Breast epithelium (tissue), 4 donors: ENCODE measurements at regions not wholly inside any gene's neighbourhood (a gene's known extent, or its start where the extent isn't known, plus 50 kb on each side); places are given as distances from the start of the nearest gene placed in this dataset.

Experiments
- DNase-seq, 2 donors: peaks; one replicate each; pipeline ENCODE4 v3.0.0-alpha.2; 2019; ENCODE audit warnings: low spot score in 2 of 2
- H3K27ac ChIP-seq, 2 donors: fragments of 200-600 bp; sonication (generic) in 1 of 2; one replicate each; pipeline ENCODE4 v1.5.1; 2016 to 2019; ENCODE audit warnings: mild to moderate bottlenecking in 1 of 2
- H3K27me3 ChIP-seq, 2 donors: fragments of 200-600 bp; sonication (generic) in 1 of 2; one replicate each; pipeline versions ENCODE4 v1.5.1 to v1.6.0; 2017 to 2019; ENCODE audit warnings: control low read depth in 1 of 2, mild to moderate bottlenecking in 1 of 2
- H3K36me3 ChIP-seq: fragments of 200-600 bp; one replicate; pipeline ENCODE4 v1.5.1; 2019
- H3K4me1 ChIP-seq, 2 donors: fragments of 200-600 bp; sonication (generic); one replicate each; pipeline ENCODE4 v1.5.1; 2016 to 2019; ENCODE audit warnings: control low read depth in 1 of 2
- H3K4me3 ChIP-seq, 3 donors: fragments of 200-600 bp; sonication (generic); 1 replicate in 2 of 3; 2 replicates in 1 of 3; pipeline ENCODE4 v1.5.1; 2016 to 2019; ENCODE audit warnings: mild to moderate bottlenecking in 3 of 3, moderate library complexity in 2 of 3
- H3K9me3 ChIP-seq, 2 donors: fragments of 200-600 bp; sonication (generic) in 1 of 2; one replicate each; pipeline ENCODE4 v1.5.1; 2016 to 2019; ENCODE audit warnings: control low read depth in 1 of 2
- CTCF ChIP-seq, 3 donors: fragments of 450-650 bp; IDR thresholded peaks; one replicate each; pipeline ENCODE4 v1.5.1; 2016 to 2017; ENCODE audit warnings: antibody characterized with exemption in 3 of 3, mild to moderate bottlenecking in 3 of 3, moderate library complexity in 3 of 3
- POLR2A ChIP-seq: fragments of 450-650 bp; IDR thresholded peaks from one replicate; pipeline ENCODE4 v1.6.1; 2016; ENCODE audit warnings: antibody characterized with exemption, mild to moderate bottlenecking, moderate library complexity
- POLR2AphosphoS5 ChIP-seq, 3 donors: sonication (generic); formaldehyde crosslinking; IDR thresholded peaks; one replicate each; pipeline ENCODE4 v1.6.1; 2017; ENCODE audit warnings: antibody characterized with exemption in 3 of 3
- intact Hi-C: fragments of 100-400 bp; cut with DNase I; formaldehyde crosslinking; loops from one replicate; pipeline ENCODE4 v1.15.1; 2023; ENCODE audit warnings: low total_unique reads

GRCh38 chrX:148365233-148365632, 135.2 kb upstream of the AFF2 start:
- Histone ChIP-seq H3K4me1 (no peaks in the 10 kb centered on the region), H3K27me3 (no peaks in the 10 kb centered on the region), H3K27ac (no peak overlapping the region), H3K9me3 (no peaks in the 10 kb centered on the region), H3K36me3 (no peaks in the 10 kb centered on the region), H3K4me3 (no peak overlapping the region)
- no peak for DNase-seq
- intact Hi-C loops: no loop called here
- no peak for TF ChIP-seq POLR2A
- TF ChIP-seq CTCF (IDR thresholded peaks at IDR 0.05): no peak
- TF ChIP-seq POLR2AphosphoS5 (IDR thresholded peaks at IDR 0.05): no peak

- TF ChIP-seq POLR2A (no peak), CTCF (IDR thresholded peaks at IDR 0.05) (no peak), POLR2AphosphoS5 (IDR thresholded peaks at IDR 0.05) (no peak)
- no peak for DNase-seq
- H3K36me3 ChIP-seq: no peaks in the 10 kb centered on the region
- no peak overlapping the region for H3K4me3 ChIP-seq
- H3K4me1 ChIP-seq: no peaks in the 10 kb centered on the region
- no peaks in the 10 kb centered on the region for H3K27me3 ChIP-seq
- intact Hi-C loops: no loop called here
- peaks cover 0 to 20% of the 10 kb centered on the region in 2 donors for H3K9me3 ChIP-seq
- H3K27ac ChIP-seq: no peak overlapping the region
Observed at GRCh38 chrX:148371291-148371690, 129.1 kb upstream of the AFF2 start.

GRCh38 chrX:148372925-148373324, 127.5 kb upstream of the AFF2 start:
- Histone ChIP-seq H3K27me3 (no peaks in the 10 kb centered on the region), H3K9me3 (peaks cover 0 to 25% of the 10 kb centered on the region in 2 donors), H3K4me1 (no peaks in the 10 kb centered on the region), H3K36me3 (no peaks in the 10 kb centered on the region), H3K4me3 (no peak overlapping the region), H3K27ac (no peak overlapping the region)
- no peak for DNase-seq
- intact Hi-C loops: no loop called here
- TF ChIP-seq CTCF (IDR thresholded peaks at IDR 0.05): no peak
- TF ChIP-seq POLR2A: no peak
- TF ChIP-seq POLR2AphosphoS5 (IDR thresholded peaks at IDR 0.05): no peak

GRCh38 chrX:148376342-148376741, 124.1 kb upstream of the AFF2 start:
- intact Hi-C loops: loop anchor here (2.0 kb wide), 1 partner anchor 64 kb away; no protein-coding TSS in a partner anchor
- Histone ChIP-seq H3K36me3 (no peaks in the 10 kb centered on the region), H3K4me1 (no peaks in the 10 kb centered on the region), H3K27ac (no peak overlapping the region), H3K4me3 (no peak overlapping the region), H3K9me3 (peaks cover 0 to 25% of the 10 kb centered on the region in 2 donors), H3K27me3 (no peaks in the 10 kb centered on the region)
- no peak for DNase-seq
- TF ChIP-seq POLR2A (no peak), POLR2AphosphoS5 (IDR thresholded peaks at IDR 0.05) (no peak), CTCF (IDR thresholded peaks at IDR 0.05) (no peak)

GRCh38 chrX:148380107-148380506, 120.3 kb upstream of the AFF2 start:
- Histone ChIP-seq H3K27me3 (no peaks in the 10 kb centered on the region), H3K9me3 (peaks cover 0 to 17% of the 10 kb centered on the region in 2 donors), H3K4me1 (no peaks in the 10 kb centered on the region), H3K4me3 (no peak overlapping the region), H3K27ac (no peak overlapping the region), H3K36me3 (no peaks in the 10 kb centered on the region)
- DNase-seq: no peak
- TF ChIP-seq CTCF (IDR thresholded peaks at IDR 0.05): no peak
- TF ChIP-seq POLR2A: no peak
- no peak for TF ChIP-seq POLR2AphosphoS5 (IDR thresholded peaks at IDR 0.05)
- intact Hi-C loops: no loop called here
